ENCODE measurements at regions not wholly inside any gene's neighbourhood (a gene's known extent, or its start where the extent isn't known, plus 50 kb on each side); places are given as distances from the start of the nearest gene placed in this dataset.
"Not testable (repeated sequence)": the region's sequence is repeated elsewhere in the genome, so short reads cannot be mapped to it uniquely, and the experiment has no call there.

DNA sequence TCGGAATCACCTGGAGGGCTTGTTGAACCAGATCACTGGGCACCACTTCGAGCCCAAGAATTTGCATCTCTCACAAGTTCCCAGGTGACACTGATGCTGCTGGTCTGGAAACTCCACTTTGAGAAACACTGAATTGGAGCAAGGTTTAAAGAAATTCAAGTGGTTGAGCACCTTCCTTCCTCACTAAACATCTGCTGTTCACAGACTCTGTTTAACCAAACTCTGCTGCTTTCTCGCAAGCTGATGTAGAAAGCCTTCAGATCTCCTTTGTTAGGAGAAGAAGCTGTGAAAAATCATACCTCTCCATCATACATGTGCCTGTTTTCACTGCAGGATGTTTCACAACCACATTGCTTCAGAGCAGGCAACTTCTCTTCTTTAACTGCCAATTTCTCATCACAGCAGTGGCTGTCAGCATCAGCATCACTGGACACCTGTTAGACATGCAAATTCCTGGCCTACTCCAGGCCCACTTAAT is 87.5 kb upstream of the TOP1 start:
- no peak for DNase-seq

DNA sequence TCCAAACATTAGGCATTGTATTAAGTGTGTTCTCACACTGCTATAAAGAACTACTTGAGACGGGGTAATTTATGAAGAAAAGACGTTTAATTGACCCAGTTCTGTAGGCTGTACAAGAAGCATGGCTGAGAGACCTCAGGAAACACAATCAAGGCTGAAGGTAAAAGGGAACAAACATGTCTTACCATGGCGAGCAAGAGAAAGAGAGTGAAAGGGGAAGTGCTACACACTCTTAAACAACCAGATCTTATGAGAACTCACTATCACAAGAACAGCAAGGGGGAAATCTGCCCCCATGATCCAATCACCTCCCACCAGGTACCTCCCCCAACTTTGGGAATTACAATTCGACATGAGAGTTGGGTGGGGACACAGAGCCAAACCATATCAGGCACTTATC is 86.6 kb upstream of the TOP1 start:
- no peak for DNase-seq

DNA sequence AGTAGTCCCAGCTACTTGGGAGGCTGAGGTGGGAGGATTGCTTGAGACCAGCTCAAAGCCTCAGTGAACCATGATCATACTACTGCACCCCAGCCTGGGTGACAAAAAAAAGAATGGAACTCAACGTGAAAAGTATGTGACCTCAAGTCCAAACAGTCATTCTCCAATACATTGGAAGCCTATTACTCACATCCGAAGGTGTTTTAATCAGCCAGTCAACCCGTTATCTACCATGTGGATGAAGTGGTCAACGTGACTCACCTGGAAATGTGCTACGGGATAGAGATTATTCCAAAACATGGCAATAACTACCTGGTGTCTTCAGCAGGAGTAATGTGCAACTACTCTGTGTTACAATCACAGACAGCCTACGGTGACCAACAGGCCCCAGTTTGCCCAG is 85.8 kb upstream of the TOP1 start:
- no peak for DNase-seq

DNA sequence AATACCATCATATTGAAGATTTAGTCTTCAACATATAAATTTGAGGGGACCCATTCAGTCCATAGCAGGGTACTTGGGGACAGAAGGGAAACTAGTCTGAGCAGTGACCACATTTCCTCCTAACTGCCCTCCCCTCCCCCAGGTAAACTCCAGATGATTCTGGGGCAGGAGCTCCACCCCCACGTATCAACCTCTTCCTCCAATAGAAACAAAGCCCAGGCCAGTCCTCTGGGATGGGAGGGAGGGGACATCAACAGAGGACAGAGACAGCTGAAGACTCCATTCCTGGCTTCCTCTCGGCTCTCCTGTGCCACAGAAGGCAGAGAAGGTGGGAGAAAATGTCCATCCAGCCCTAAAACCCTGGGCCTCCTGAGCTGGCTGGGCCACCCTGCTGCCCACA is 85.0 kb upstream of the TOP1 start:
- DNase-seq, result no peak

DNA sequence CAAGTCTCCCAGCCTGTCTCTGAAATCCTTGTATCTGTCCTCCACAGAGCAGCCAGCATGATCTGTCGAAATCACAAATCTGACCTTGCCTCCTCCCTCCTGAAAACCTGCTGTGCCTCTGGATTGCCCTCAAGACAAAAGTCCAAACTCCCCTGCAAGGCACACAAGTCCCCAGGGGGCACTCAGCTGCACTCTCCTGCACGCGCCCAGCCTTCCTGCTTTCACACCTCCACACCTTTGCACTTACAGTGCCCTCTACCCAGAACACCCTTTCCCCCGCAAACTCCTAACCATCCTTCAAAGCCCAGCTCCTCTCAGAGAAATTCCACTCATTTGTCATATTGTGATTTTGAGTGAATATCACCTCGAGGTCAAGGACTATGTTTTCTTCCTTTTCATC is 83.4 kb upstream of the TOP1 start:
- no peak for DNase-seq

DNA sequence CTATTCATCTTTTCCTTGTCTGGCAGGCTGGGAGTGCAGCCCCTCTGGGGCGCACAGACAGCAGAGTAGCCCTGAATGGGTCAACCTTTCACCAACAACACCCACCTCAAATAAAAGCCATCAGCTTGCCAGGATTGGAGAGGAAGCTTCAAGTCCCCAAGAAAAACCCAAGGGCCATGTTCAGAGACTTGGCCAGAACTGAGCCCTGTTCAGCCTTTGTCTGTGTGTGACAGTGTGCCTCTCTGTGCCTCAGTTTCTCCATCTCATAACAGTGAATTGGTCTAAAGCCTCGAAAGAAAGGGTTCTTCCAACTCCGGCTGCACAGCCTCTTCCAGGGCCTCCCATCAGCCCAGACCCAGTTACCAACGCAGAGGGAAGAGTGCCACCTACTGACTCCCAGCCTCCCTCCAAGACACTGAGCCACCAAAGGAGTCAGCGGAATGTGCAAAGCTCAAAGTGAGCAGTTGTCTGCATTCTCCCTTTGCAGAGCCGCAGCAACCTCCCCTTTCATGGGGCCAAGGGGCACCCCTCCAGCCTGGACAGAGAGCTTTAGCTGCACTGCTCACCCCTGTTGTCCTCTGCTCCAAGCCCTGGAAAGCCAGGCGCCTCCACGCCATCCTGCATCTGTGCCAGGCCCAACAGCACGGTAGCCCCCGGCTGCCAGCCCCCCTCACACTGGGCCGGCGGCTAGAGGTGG is 82.7 kb upstream of the TOP1 start:
- DNase-seq, result peak; percentile 94

DNA sequence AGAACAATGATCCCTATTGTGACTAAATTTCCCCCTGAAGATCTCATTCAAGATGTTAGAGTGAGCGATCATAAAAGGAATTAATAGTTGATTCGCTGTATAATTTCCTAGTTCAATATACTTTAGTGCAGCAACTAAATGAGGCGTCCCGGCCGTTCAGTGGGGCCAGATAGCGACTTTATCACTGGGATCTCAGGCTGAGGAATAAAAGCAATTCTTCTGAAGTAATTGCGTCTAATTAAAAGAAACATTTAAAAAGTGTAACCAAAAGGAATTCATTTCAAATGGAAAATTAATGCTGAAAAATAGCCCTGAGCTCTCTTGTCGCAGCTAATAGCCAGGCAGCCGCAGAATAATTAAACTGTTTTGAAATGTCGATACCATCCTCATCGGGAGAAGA is 82.2 kb upstream of the TOP1 start:
- no peak for DNase-seq

DNA sequence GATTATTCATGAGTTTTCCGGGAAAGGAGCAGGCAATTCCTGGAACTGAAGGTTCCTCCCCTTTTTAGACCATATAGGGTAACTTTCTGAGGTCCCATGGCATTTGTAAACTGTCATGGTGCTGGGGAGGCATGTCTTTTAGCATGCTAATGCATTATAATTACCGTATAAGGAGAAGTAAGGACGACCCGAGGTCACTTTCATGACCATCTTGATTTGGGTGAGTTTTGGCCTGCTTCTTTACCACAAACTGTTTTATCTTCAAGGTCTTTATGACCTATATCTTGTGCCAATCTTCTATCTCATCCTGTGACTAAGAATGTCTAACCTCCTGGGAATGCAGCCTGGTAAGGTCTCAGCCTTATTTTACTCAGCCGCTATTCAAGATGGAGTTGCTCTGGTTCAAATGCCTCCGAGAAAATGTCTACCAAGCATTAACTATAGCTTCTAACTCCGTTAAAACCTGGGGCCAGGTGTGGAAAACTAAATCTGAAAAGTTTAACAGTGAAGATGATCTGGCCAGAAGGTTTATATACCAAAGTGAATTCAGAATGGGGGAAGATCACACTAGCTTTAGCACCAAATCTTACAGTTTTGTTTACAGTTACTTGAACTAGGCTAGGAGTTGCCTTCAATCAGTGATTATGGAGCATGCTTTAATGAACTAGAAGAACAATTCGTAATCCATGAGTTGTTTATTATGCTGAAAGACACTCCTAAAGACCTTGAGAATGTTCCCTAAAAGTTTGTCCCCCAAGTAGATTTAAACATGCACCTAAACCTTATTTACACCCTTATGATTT is 80.0 kb upstream of the TOP1 start:
- no peak for DNase-seq

DNA sequence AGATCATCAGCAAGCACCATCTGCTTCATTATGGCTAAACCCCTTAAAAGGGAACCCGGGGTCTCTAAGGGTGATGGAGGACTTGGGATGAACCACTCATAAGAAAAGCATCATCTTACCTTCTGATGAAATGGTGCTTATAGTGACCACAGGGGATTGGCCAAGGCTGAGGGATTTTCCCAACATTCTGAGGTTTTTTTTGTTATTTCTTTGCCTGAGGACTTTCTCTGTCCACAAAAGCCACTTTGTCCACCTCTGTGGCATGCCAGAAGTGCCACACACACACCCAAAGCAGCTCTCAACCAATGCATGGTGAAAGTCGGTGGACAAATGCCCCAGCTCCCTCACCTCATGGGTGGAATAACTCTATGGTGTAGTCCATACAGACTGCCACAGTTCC is 79.3 kb upstream of the TOP1 start:
- no peak for DNase-seq

- DNase-seq, result peak; percentile 44
These were observed 76.5 kb upstream of the TOP1 start for GRCh38 chr20:40952136-40952535.

- no peak for DNase-seq
These were observed 75.2 kb upstream of the TOP1 start for GRCh38 chr20:40953416-40953815.

DNA sequence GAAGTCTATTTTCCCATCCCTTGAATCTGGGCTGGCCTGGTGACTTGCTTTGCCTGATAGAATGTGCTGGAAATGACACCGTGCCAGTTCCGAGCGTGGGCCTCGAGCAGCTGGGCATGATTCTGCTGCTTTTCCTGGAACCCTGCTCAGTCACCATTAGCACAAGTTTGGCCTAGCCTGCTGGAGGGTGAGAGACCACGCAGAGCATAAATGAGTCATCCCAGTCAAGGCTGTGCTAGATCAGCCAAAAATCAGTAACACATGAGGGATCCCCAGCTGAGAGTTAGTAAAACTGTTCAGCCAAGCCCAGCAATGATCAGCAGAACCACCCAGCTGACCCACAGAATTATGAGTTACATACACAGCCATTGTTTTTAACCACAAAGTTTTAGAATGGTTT is 74.8 kb upstream of the TOP1 start:
- no peak for DNase-seq

GRCh38 chr20:40954521-40955165 is 74.0 kb upstream of the TOP1 start:
- no peak for DNase-seq

- no peak for DNase-seq
These were observed 73.3 kb upstream of the TOP1 start for GRCh38 chr20:40955326-40955725.

DNA sequence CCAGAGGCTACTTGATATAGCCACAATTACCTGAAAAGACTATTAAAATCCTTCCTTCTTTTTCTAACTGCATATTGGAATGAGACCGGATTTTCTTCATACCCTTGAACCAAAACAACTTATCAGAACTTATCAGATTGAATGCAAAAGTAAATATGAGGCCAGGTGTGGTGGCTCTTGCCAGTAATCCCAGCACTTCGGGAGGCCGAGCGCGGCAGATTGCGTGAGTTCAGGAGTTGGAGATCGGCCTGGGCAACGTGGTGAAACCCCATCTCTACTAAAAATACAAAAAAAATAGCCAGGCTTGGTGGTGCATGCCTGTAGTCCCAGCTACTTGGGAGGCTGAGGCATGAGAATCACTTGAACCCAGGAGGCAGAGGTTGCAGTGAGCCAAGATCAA is 72.8 kb upstream of the TOP1 start:
- DNase-seq, result not testable (repeated sequence)

DNA sequence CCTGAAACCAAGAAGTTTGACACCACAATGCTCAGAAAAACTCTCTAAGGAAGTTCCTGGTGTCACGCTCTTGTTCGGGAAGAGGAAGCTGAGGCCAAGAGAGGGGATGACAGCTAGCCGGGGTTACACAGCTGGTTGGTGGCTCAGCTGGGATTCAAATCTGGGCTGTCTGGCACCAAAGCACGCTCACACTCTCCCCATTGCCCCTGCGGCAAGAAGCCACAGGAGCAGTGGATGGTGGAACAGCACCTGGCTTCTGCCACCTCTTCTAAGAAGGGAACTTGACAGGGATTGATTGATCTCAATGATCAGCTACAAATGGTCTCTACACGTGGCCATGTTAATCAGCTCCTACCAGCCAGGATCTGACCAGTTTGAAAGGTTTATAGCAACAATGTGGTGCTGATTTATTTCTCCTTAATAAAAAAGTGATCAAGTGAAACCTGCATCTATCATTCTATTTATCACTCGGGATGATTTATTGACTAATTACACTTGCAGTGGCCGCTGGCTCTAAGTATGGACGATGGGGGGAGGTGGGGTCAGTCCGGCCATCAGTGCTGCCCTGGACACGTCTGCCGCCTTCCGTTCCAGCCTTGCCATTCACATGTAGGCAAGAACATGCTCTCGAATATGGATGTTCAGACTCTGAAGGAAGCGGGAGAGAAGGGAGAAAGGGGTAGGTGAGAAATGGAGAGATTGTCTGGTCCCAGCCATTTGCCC is 71.9 kb upstream of the TOP1 start:
- no peak for DNase-seq

GRCh38 chr20:40957265-40957760 is 71.3 kb upstream of the TOP1 start:
- DNase-seq, result no peak

DNA sequence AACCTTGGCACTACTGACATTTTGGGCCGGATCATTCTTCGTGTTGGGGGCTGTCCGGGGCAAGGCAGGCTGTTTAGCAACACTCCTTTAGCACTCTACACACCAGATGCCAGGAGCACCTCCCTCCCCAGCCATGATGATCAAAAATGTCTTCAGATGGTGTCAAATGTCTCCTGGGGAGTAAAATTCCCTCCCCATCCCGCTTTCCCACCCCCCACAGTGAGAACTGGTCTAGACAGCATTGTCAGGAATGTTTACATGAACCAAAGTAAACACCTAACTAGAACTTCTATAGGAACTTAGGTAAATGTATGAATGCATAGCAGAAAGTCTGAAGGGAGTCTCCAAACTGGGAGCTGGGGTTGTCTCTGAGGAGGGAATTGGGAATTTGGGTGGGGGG is 70.0 kb upstream of the TOP1 start:
- DNase-seq, result no peak

GRCh38 chr20:40959325-40960092 is 69.1 kb upstream of the TOP1 start:
- no peak for DNase-seq

- no peak for DNase-seq
These were observed 68.5 kb upstream of the TOP1 start for GRCh38 chr20:40960101-40960500.

DNA sequence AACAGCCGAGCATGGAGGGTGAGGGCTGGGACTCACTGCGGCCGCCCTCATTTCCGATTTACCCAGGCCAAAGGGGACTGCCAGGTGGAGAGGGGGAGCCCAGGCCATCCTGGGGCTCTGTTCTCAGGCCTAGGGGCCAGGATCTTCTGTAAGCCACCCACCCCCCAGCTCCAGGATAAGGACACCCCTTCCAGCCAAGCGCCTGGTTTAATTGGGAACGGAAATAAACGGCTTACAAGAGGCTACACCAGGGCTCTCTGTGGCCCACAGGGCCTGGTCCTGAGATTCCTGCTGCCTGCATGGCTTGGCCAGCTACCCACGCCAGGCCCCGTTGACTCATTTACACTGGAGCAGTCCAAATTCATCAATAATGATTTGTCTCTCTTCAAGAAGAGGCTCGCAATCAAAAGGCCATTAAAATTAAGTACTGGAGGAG is 68.1 kb upstream of the TOP1 start:
- DNase-seq, result no peak

DNA sequence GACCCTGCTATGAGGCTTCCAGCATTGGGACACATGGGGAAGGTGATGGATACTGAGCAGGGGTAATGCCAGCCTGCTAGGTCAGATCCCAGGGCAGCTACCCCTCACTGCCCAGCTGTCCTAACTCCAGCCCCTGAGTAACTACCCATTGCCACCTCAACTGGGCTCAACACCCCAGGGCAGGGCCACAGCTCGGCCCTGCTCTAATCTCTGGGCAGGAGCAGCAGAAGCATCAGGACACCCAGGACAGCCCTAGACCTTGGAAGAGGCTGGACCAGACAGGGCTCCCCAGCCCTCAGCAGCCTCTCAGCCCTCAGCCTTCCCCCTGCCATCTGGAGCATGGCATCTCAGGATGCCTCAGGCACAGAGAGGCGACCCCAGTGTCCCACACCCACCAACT is 67.4 kb upstream of the TOP1 start:
- no peak for DNase-seq

All from eye (tissue), 1 donor.